Endothelial cell of umbilical vein (primary cell): ENCODE measurements at regions not wholly inside any gene's neighbourhood (a gene's known extent, or its start where the extent isn't known, plus 50 kb on each side); places are given as distances from the start of the nearest gene placed in this dataset.

ENCODE experiments used
- BruUV-seq: library from RNA; stranded (reverse); fragments of 400-500 nt; replicated peaks from 2 replicates; lab custom pipeline; 2021; lab: Mats Ljungman, UMichigan
- CTCF ChIA-PET: fragments of 300-600, 350-600 bp; sonication (Branson Sonifier 250); formaldehyde crosslinking; loops from one replicate; lab custom pipeline; 2021; ENCODE audit warnings: antibody characterized with exemption, inconsistent platforms; lab: Charles Lee
- POLR2A ChIA-PET: fragments of 300-600, 350-600 bp; sonication (Branson Sonifier 250); formaldehyde crosslinking; loops from one replicate; lab custom pipeline; 2021; ENCODE audit warnings: antibody characterized with exemption, inconsistent platforms; lab: Charles Lee
- DNase-seq: peaks from one replicate; pipeline ENCODE4 v3.0.0-alpha.2; 2011; ENCODE audit warnings: low read depth, low spot score
- FAIRE-seq: peaks from 2 replicates; lab custom pipeline; 2011; peaks lifted over from hg19 to GRCh38; lab: Jason Lieb, UNC
- H2AFZ ChIP-seq: 2 replicates; pipeline ENCODE4 v1.6.0; 2012; ENCODE audit warnings: low read depth, low read length, control low read depth, inconsistent platforms
- H3K27ac ChIP-seq: 2 replicates; pipeline ENCODE4 v1.5.1; 2011; ENCODE audit warnings: low read depth, mild to moderate bottlenecking, control low read depth, low read length, moderate library complexity; ENCODE audit not compliant: insufficient read depth
- H3K27me3 ChIP-seq, 2 experiments: 2 replicates each; pipeline versions ENCODE4 v1.6.0 to v1.6.1; 2011; ENCODE audit warnings: low read length in 2 of 2, mixed read lengths in 1 of 2; ENCODE audit not compliant: control insufficient read depth in 2 of 2, insufficient read depth in 2 of 2
- H3K36me3 ChIP-seq, 2 experiments: 2 replicates in 1 of 2; 3 replicates in 1 of 2; pipeline ENCODE4 v1.5.1; 2011; ENCODE audit warnings: low read length in 2 of 2, mild to moderate bottlenecking in 1 of 2, moderate library complexity in 1 of 2; ENCODE audit not compliant: control insufficient read depth in 2 of 2, insufficient read depth in 2 of 2; ENCODE audit errors: extremely low read depth in 1 of 2
- H3K4me1 ChIP-seq: 3 replicates; pipeline ENCODE4 v1.5.1; 2011; ENCODE audit warnings: mild to moderate bottlenecking, low read length; ENCODE audit not compliant: control insufficient read depth, insufficient read depth; ENCODE audit errors: extremely low read depth
- H3K4me2 ChIP-seq: 2 replicates; pipeline ENCODE4 v1.6.1; 2011; ENCODE audit warnings: low read length, control low read depth, mixed read lengths; ENCODE audit not compliant: insufficient read depth
- H3K4me3 ChIP-seq, 3 experiments: fragments of 200-600 bp in 1 of 3; sonication (generic), shearing (Covaris generic) in 1 of 3; replicated peaks in 1 of 3; 2 replicates each; pipeline ENCODE4 v1.5.1; 2011 to 2016; ENCODE audit warnings: control low read depth in 3 of 3, low read length in 3 of 3, mild to moderate bottlenecking in 2 of 3, inconsistent platforms in 1 of 3, low read depth in 1 of 3, moderate library complexity in 1 of 3; ENCODE audit not compliant: insufficient read depth in 1 of 3
- H3K79me2 ChIP-seq: 2 replicates; pipeline ENCODE4 v1.6.0; 2012; ENCODE audit warnings: low read length, inconsistent platforms; ENCODE audit not compliant: control insufficient read depth, insufficient read depth
- H3K9ac ChIP-seq: replicated peaks from 2 replicates; pipeline ENCODE3; 2011; ENCODE audit warnings: low read length, control low read depth; ENCODE audit not compliant: insufficient read depth; ENCODE audit errors: extremely low read depth
- H3K9me1 ChIP-seq: replicated peaks from 3 replicates; pipeline ENCODE4 v1.6.0; 2011; ENCODE audit warnings: mild to moderate bottlenecking, low read length; ENCODE audit not compliant: control insufficient read depth, insufficient read depth; ENCODE audit errors: extremely low read depth
- H3K9me3 ChIP-seq: replicated peaks from 2 replicates; pipeline ENCODE4 v1.5.1; 2012; ENCODE audit warnings: low read length, inconsistent platforms; ENCODE audit not compliant: control insufficient read depth, insufficient read depth
- H4K20me1 ChIP-seq: replicated peaks from 2 replicates; pipeline ENCODE3; 2011; ENCODE audit warnings: mild to moderate bottlenecking, low read length; ENCODE audit not compliant: control insufficient read depth, insufficient read depth; ENCODE audit errors: extremely low read depth
- EZH2 ChIP-seq: IDR thresholded peaks from 2 replicates; pipeline ENCODE4 v1.6.1; 2012; ENCODE audit warnings: borderline replicate concordance, low read depth, mild to moderate bottlenecking, moderate library complexity, low read length, inconsistent platforms; ENCODE audit not compliant: severe bottlenecking
- GATA2 ChIP-seq: IDR thresholded peaks from 2 replicates; pipeline ENCODE4 v1.7.0; 2011; ENCODE audit warnings: low read depth, mild to moderate bottlenecking, moderate library complexity, mixed read lengths, low read length; ENCODE audit not compliant: insufficient read length, insufficient read depth
- JUN ChIP-seq: IDR thresholded peaks from 2 replicates; pipeline ENCODE4 v1.6.1; 2011; ENCODE audit warnings: borderline replicate concordance, low read depth; ENCODE audit not compliant: insufficient read length, insufficient read depth
- MYC ChIP-seq: IDR thresholded peaks from one replicate; pipeline ENCODE4 v1.6.1; 2011; ENCODE audit warnings: mild to moderate bottlenecking, low read depth, low read length
- POLR2A ChIP-seq: IDR thresholded peaks from 2 replicates; pipeline ENCODE4 v1.6.1; 2012; ENCODE audit warnings: low read depth, mild to moderate bottlenecking, control low read depth, low read length
- POLR2AphosphoS5 ChIP-seq: IDR thresholded peaks from 2 replicates; pipeline ENCODE4 v1.6.1; 2012; ENCODE audit warnings: low read depth, mild to moderate bottlenecking, control low read depth, low read length, moderate library complexity; ENCODE audit not compliant: insufficient read depth
- dilution Hi-C: fragments of 300-500 bp; cut with MboI; formaldehyde crosslinking; loops from one replicate; pipeline ENCODE4 v1.15.0; 2019; ENCODE audit warnings: low sequenced_read_pairs; ENCODE audit not compliant: extremely low pct_ligation_motif_present
- intact Hi-C: fragments of 100-400 bp; cut with micrococcal nuclease; formaldehyde crosslinking; loops from one replicate; pipeline ENCODE4 v1.10.0; 2022
- TF ChIP-seq, protein P1 (sequence below), 2 donors: IDR thresholded peaks; 1 replicate in 1 of 2; 2 replicates in 1 of 2; pipeline ENCODE4 v1.5.1; 2011; ENCODE audit warnings: low read length in 2 of 2, mild to moderate bottlenecking in 2 of 2, moderate library complexity in 2 of 2, control low read depth in 1 of 2, inconsistent platforms in 1 of 2, low read depth in 1 of 2; ENCODE audit not compliant: insufficient read depth in 1 of 2; ENCODE audit errors: extremely low read depth in 1 of 2
- TF ChIP-seq, protein P2 (sequence below): IDR thresholded peaks from 2 replicates; pipeline ENCODE4 v1.6.1; 2011; ENCODE audit not compliant: insufficient read depth, insufficient read length

DNA sequence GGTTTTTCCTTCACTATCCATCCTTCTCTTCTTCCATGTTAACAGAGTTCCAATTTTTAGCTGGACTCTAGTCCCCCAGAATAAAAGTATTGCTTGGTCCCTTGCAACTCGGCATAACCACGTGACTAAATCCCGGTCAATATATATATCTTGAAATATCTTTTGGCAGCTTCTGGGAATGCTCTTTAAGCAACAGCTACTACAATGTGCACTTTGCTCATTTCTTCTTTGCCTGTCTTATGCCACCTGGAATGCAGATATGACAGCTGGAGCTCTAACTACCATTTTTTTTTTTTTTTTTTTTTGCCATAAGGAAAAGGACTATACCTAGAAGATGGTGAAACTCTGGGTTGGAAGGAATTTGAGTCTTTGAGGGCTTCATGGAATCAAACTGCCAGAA is 82.6 kb downstream of the GCNT4 start:
- no peak for FAIRE-seq
- H3K27me3 ChIP-seq: peaks cover 2 to 3% of the 10 kb centered on the region in 2 experiments
- H3K4me3 ChIP-seq: no peak overlapping the region
- BruUV-seq: no TSS peak
- no peak for TF ChIP-seq POLR2AphosphoS5
- no peak for TF ChIP-seq MYC
- no peak for TF ChIP-seq POLR2A
- TF ChIP-seq, protein P1, sequence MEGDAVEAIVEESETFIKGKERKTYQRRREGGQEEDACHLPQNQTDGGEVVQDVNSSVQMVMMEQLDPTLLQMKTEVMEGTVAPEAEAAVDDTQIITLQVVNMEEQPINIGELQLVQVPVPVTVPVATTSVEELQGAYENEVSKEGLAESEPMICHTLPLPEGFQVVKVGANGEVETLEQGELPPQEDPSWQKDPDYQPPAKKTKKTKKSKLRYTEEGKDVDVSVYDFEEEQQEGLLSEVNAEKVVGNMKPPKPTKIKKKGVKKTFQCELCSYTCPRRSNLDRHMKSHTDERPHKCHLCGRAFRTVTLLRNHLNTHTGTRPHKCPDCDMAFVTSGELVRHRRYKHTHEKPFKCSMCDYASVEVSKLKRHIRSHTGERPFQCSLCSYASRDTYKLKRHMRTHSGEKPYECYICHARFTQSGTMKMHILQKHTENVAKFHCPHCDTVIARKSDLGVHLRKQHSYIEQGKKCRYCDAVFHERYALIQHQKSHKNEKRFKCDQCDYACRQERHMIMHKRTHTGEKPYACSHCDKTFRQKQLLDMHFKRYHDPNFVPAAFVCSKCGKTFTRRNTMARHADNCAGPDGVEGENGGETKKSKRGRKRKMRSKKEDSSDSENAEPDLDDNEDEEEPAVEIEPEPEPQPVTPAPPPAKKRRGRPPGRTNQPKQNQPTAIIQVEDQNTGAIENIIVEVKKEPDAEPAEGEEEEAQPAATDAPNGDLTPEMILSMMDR (IDR thresholded peaks at IDR 0.05; ENCODE audit: extremely low read depth in 1 of 2, insufficient read depth in 1 of 2, low read depth in 1 of 2, low read length in 2 of 2): no peak
- dilution Hi-C loops (no loop called here), intact Hi-C loops (no loop called here)
- no peaks in the 10 kb centered on the region for H4K20me1 ChIP-seq
- CTCF ChIA-PET: interaction anchor here (0.6 to 1.3 kb wide), 3 partner anchors 14 to 807 kb away, joined by 3 to 5 read pairs (median 3); no protein-coding TSS in a partner anchor
- no peaks in the 10 kb centered on the region for H3K79me2 ChIP-seq
- no peak overlapping the region for H3K4me2 ChIP-seq
- no peaks in the 10 kb centered on the region for H3K36me3 ChIP-seq
- H3K4me1 ChIP-seq: no peaks in the 10 kb centered on the region
- H3K9me1 ChIP-seq: no peaks in the 10 kb centered on the region
- POLR2A ChIA-PET: no interaction called here
- no peak for DNase-seq
- no peak overlapping the region for H3K9ac ChIP-seq
- H3K27ac ChIP-seq: no peak overlapping the region
- no peaks in the 10 kb centered on the region for H3K9me3 ChIP-seq
- no peak overlapping the region for H2AFZ ChIP-seq

GRCh38 chr5:74966141-74967026 is 86.0 kb downstream of the GCNT4 start:
- Histone ChIP-seq H3K36me3 (no peaks in the 10 kb centered on the region), H3K9me3 (no peaks in the 10 kb centered on the region), H3K9ac (no peak overlapping the region), H3K4me2 (no peak overlapping the region), H3K27me3 (peaks cover 3 to 11% of the 10 kb centered on the region in 2 experiments), H3K27ac (no peak overlapping the region), H4K20me1 (no peaks in the 10 kb centered on the region), H3K4me1 (no peaks in the 10 kb centered on the region), H3K4me3 (no peak overlapping the region), H3K79me2 (no peaks in the 10 kb centered on the region), H2AFZ (no peak overlapping the region), H3K9me1 (no peaks in the 10 kb centered on the region)
- FAIRE-seq: no peak
- TF ChIP-seq POLR2AphosphoS5 (no peak), JUN (no peak), GATA2 (no peak), EZH2 (no peak), POLR2A (no peak), MYC (no peak)
- TF ChIP-seq, protein P2, sequence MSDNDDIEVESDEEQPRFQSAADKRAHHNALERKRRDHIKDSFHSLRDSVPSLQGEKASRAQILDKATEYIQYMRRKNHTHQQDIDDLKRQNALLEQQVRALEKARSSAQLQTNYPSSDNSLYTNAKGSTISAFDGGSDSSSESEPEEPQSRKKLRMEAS: no peak
- DNase-seq: no peak
- ChIA-PET POLR2A (no interaction called here), CTCF (no interaction called here)
- BruUV-seq: no TSS peak
- dilution Hi-C loops: no loop called here
- intact Hi-C loops: no loop called here
